ENCODE measurements at regions not wholly inside any gene's neighbourhood (a gene's known extent, or its start where the extent isn't known, plus 50 kb on each side); places are given as distances from the start of the nearest gene placed in this dataset.

DNA sequence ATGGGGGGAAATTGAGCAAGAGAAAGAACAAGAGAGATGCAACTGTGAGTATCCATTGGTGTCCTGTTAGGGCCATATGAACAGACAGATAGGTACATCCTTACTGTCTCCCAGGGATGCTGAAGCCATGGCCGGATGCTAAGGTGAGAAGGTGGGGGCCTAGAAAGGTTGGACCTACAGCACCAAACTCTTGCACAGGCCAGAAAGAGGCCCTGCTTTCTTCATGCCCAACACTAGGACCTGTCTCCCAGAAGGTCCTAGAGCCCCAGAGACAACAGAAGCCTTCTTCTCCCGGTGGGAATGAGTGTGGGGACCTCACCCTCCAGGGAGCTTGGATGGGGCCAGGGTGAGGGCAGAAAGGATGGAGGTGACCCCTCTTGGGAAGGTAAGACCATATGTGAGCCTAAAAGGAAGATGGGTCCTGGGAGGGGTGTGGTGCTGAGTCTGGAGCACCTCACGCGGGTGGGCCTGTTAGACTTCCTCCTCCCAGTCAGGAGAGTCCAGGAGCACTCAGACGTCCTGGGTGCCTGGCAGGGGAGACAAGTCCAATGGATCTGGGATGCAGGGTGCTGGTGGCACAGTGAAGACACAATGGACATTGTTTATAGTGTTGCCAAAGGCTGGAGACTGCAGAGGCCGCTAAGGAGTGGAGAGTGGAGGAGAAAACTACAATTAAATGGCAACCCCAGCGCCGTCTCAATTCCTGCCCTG lies 265.3 kb downstream of the CYP26B1 start:
- Histone ChIP-seq H3K4me2 (ENCODE audit: low read length) (no peak overlapping the region), H3K36me3 (ENCODE audit: insufficient read depth, low read length) (no peaks in the 10 kb centered on the region), H3K79me2 (replicated peaks; ENCODE audit: insufficient read depth, low read length) (no peaks in the 10 kb centered on the region), H3K27ac (ENCODE audit: low read length) (no peak overlapping the region), H3K4me3 (ENCODE audit: low read length) (no peak overlapping the region), H3K9me2 (ENCODE audit: insufficient read depth, low read length) (no peaks in the 10 kb centered on the region), H3K27me3 (ENCODE audit: insufficient read depth, low read depth, low read length) (no peaks in the 10 kb centered on the region), H3K9me3 (ENCODE audit: low read length) (no peaks in the 10 kb centered on the region), H2AFZ (ENCODE audit: low read depth, low read length) (no peak overlapping the region), H3F3A (ENCODE audit: insufficient read depth, low read length, poor library complexity, severe bottlenecking) (no peaks in the 10 kb centered on the region), H4K20me1 (ENCODE audit: insufficient read depth) (no peaks in the 10 kb centered on the region), H3K9ac (ENCODE audit: low read length) (no peak overlapping the region)
- TF ChIP-seq RAD21 (conservative IDR thresholded peaks at IDR 0.05) (no peak), TAF1 (IDR thresholded peaks at IDR 0.05; ENCODE audit: low read depth) (no peak), POLR2AphosphoS5 (IDR thresholded peaks at IDR 0.05) (no peak), EP300 (conservative IDR thresholded peaks at IDR 0.05; ENCODE audit: poor library complexity, severe bottlenecking) (no peak), MXI1 (conservative IDR thresholded peaks at IDR 0.05; ENCODE audit: poor library complexity, severe bottlenecking) (no peak), SMC3 (conservative IDR thresholded peaks at IDR 0.05; ENCODE audit: poor library complexity) (no peak), EZH2 (IDR thresholded peaks at IDR 0.05; ENCODE audit: borderline replicate concordance, insufficient read depth, low read length, poor library complexity, severe bottlenecking) (no peak)
- TF ChIP-seq, protein P1, sequence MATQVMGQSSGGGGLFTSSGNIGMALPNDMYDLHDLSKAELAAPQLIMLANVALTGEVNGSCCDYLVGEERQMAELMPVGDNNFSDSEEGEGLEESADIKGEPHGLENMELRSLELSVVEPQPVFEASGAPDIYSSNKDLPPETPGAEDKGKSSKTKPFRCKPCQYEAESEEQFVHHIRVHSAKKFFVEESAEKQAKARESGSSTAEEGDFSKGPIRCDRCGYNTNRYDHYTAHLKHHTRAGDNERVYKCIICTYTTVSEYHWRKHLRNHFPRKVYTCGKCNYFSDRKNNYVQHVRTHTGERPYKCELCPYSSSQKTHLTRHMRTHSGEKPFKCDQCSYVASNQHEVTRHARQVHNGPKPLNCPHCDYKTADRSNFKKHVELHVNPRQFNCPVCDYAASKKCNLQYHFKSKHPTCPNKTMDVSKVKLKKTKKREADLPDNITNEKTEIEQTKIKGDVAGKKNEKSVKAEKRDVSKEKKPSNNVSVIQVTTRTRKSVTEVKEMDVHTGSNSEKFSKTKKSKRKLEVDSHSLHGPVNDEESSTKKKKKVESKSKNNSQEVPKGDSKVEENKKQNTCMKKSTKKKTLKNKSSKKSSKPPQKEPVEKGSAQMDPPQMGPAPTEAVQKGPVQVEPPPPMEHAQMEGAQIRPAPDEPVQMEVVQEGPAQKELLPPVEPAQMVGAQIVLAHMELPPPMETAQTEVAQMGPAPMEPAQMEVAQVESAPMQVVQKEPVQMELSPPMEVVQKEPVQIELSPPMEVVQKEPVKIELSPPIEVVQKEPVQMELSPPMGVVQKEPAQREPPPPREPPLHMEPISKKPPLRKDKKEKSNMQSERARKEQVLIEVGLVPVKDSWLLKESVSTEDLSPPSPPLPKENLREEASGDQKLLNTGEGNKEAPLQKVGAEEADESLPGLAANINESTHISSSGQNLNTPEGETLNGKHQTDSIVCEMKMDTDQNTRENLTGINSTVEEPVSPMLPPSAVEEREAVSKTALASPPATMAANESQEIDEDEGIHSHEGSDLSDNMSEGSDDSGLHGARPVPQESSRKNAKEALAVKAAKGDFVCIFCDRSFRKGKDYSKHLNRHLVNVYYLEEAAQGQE (IDR thresholded peaks at IDR 0.05; ENCODE audit: borderline replicate concordance): no peak
- TF ChIP-seq, protein P2, sequence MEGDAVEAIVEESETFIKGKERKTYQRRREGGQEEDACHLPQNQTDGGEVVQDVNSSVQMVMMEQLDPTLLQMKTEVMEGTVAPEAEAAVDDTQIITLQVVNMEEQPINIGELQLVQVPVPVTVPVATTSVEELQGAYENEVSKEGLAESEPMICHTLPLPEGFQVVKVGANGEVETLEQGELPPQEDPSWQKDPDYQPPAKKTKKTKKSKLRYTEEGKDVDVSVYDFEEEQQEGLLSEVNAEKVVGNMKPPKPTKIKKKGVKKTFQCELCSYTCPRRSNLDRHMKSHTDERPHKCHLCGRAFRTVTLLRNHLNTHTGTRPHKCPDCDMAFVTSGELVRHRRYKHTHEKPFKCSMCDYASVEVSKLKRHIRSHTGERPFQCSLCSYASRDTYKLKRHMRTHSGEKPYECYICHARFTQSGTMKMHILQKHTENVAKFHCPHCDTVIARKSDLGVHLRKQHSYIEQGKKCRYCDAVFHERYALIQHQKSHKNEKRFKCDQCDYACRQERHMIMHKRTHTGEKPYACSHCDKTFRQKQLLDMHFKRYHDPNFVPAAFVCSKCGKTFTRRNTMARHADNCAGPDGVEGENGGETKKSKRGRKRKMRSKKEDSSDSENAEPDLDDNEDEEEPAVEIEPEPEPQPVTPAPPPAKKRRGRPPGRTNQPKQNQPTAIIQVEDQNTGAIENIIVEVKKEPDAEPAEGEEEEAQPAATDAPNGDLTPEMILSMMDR (IDR thresholded peaks at IDR 0.05; ENCODE audit: poor library complexity, severe bottlenecking): no peak

DNA sequence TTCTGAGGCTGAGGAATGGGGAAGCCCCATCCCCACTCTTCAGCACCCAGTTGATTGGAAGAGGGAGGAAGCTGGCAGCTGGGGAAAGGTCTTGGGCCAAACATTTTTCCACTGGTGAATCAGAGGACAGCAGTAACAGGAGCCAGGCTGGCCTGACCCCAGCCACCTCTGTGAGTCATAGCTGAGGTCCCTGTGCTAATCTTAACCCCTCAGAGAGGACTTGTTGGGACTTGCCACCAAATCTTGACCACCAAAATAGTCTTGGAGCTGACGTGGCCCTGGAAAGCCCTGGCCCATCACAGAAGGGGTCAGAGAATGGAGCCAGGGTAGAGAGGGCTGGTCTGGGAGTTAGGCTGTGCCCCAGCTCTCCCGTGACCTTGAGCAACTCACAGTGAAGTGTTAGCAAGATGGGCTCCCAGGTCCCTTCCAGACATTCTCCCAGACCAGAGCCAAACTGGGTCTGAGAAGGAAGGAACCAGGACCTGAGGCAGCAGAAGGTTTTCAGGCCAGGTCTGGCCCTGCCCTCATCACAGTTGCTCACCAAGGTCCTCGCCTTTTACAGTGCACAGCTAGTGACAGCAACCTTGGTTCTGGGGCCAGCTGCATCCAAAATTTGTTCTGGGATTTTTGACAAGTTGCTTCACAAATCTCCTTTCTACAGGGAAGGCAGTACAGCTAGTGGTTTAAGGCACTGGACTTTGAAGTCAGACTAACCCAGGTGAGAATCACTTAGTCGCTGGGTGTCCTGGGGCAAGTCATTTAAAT lies 266.6 kb downstream of the CYP26B1 start:
- TF ChIP-seq RAD21 (conservative IDR thresholded peaks at IDR 0.05): no peak
- TF ChIP-seq TAF1 (IDR thresholded peaks at IDR 0.05; ENCODE audit: low read depth): no peak
- Histone ChIP-seq H2AFZ (ENCODE audit: low read depth, low read length) (no peak overlapping the region), H3K9ac (ENCODE audit: low read length) (no peak overlapping the region), H3K27me3 (ENCODE audit: insufficient read depth, low read depth, low read length) (no peaks in the 10 kb centered on the region), H3F3A (ENCODE audit: insufficient read depth, low read length, poor library complexity, severe bottlenecking) (no peaks in the 10 kb centered on the region), H3K4me2 (ENCODE audit: low read length) (no peak overlapping the region), H3K79me2 (replicated peaks; ENCODE audit: insufficient read depth, low read length) (no peaks in the 10 kb centered on the region), H4K20me1 (ENCODE audit: insufficient read depth) (no peaks in the 10 kb centered on the region), H3K9me2 (ENCODE audit: insufficient read depth, low read length) (no peaks in the 10 kb centered on the region), H3K27ac (ENCODE audit: low read length) (no peak overlapping the region), H3K4me3 (ENCODE audit: low read length) (no peak overlapping the region), H3K9me3 (ENCODE audit: low read length) (no peaks in the 10 kb centered on the region), H3K36me3 (ENCODE audit: insufficient read depth, low read length) (no peaks in the 10 kb centered on the region)

All from neural cell (in vitro differentiated cells).